ENCODE measurements at regions not wholly inside any gene's neighbourhood (a gene's known extent, or its start where the extent isn't known, plus 50 kb on each side); places are given as distances from the start of the nearest gene placed in this dataset.
"Not testable (repeated sequence)": the region's sequence is repeated elsewhere in the genome, so short reads cannot be mapped to it uniquely, and the experiment has no call there.

- Histone ChIP-seq H3K4me1 (peaks cover 0 to 2% (median 1%) of the 10 kb centered on the region in 4 donors), H3K36me3 (no peaks in the 10 kb centered on the region), H3K4me3 (no peak overlapping the region), H3K27me3 (peaks cover 0 to 20% (median 6%) of the 10 kb centered on the region in 3 donors), H3K27ac (no peak overlapping the region), H3K9me3 (peaks cover 0 to 19% (median 5%) of the 10 kb centered on the region in 4 donors)
- DNase-seq, result no peak
- 78 to 81% methylated on average over 8 of the region's 8 CpGs for WGBS, 2 donors
- intact Hi-C loops (cut with DNase I), result no loop called here
- TF ChIP-seq POLR2AphosphoS5 (IDR thresholded peaks at IDR 0.05) (no peak), CTCF (IDR thresholded peaks at IDR 0.05) (no peak), POLR2A (IDR thresholded peaks at IDR 0.05) (no peak), EP300 (IDR thresholded peaks at IDR 0.05) (no peak)
Observed at GRCh38 chr1:47598357-47598756, 160.5 kb downstream of the FOXD2 start.

GRCh38 chr1:47599777-47600176 is 161.9 kb downstream of the FOXD2 start:
- Histone ChIP-seq H3K27me3 (peaks cover 0 to 6% (median 0%) of the 10 kb centered on the region in 3 donors), H3K4me3 (no peak overlapping the region), H3K36me3 (no peaks in the 10 kb centered on the region), H3K27ac (no peak overlapping the region), H3K4me1 (no peaks in the 10 kb centered on the region), H3K9me3 (peaks cover 0 to 19% (median 5%) of the 10 kb centered on the region in 4 donors)
- WGBS, 2 donors, result 96 to 98% methylated on average over 3 of the region's 3 CpGs
- DNase-seq, result no peak
- TF ChIP-seq POLR2AphosphoS5 (IDR thresholded peaks at IDR 0.05), result no peak
- intact Hi-C loops (cut with DNase I), result no loop called here

GRCh38 chr1:47602491-47602890 is 164.6 kb downstream of the FOXD2 start:
- intact Hi-C loops (cut with DNase I); H3K27me3 ChIP-seq; H3K4me1 ChIP-seq; DNase-seq; H3K36me3 ChIP-seq; H3K4me3 ChIP-seq; H3K27ac ChIP-seq: not testable (repeated sequence)
- H3K9me3 ChIP-seq, result peaks cover 0 to 26% (median 5%) of the 10 kb centered on the region in 4 donors
- WGBS, 2 donors, result 87 to 91% methylated on average over 11 of the region's 11 CpGs

GRCh38 chr1:47604869-47605268 is 167.0 kb downstream of the FOXD2 start:
- peaks cover 0 to 25% (median 5%) of the 10 kb centered on the region in 4 donors for H3K9me3 ChIP-seq
- H3K4me1 ChIP-seq; H3K4me3 ChIP-seq; H3K36me3 ChIP-seq; H3K27ac ChIP-seq; H3K27me3 ChIP-seq; DNase-seq; intact Hi-C loops (cut with DNase I): not testable (repeated sequence)
- 97% methylated on average over 1 of the region's 1 CpG for WGBS, 2 donors

- no peak overlapping the region for H3K4me3 ChIP-seq
- no peaks in the 10 kb centered on the region for H3K4me1 ChIP-seq
- peaks cover 0 to 9% (median 0%) of the 10 kb centered on the region in 4 donors for H3K9me3 ChIP-seq
- H3K27me3 ChIP-seq, result no peaks in the 10 kb centered on the region
- intact Hi-C loops (cut with DNase I), result no loop called here
- TF ChIP-seq POLR2A (IDR thresholded peaks at IDR 0.05) (no peak), CTCF (IDR thresholded peaks at IDR 0.05) (no peak), POLR2AphosphoS5 (IDR thresholded peaks at IDR 0.05) (no peak), EP300 (IDR thresholded peaks at IDR 0.05) (no peak)
- no peaks in the 10 kb centered on the region for H3K36me3 ChIP-seq
- no peak overlapping the region for H3K27ac ChIP-seq
- 94 to 95% methylated on average over 7 of the region's 7 CpGs for WGBS, 2 donors
- DNase-seq, result no peak
Observed at GRCh38 chr1:47608296-47608875, 170.5 kb downstream of the FOXD2 start.

- Histone ChIP-seq H3K9me3 (peaks cover 0 to 3% (median 0%) of the 10 kb centered on the region in 4 donors), H3K27ac (no peak overlapping the region), H3K4me3 (no peak overlapping the region), H3K4me1 (no peaks in the 10 kb centered on the region), H3K36me3 (no peaks in the 10 kb centered on the region), H3K27me3 (no peaks in the 10 kb centered on the region)
- TF ChIP-seq EP300 (IDR thresholded peaks at IDR 0.05), result no peak
- TF ChIP-seq POLR2AphosphoS5 (IDR thresholded peaks at IDR 0.05), result no peak
- no peak for TF ChIP-seq POLR2A (IDR thresholded peaks at IDR 0.05)
- no peak for TF ChIP-seq CTCF (IDR thresholded peaks at IDR 0.05)
- DNase-seq, result no peak
- intact Hi-C loops (cut with DNase I), result no loop called here
- 16 to 57% methylated on average over 2 of the region's 2 CpGs for WGBS, 2 donors
Observed at GRCh38 chr1:47611992-47612391, 174.1 kb downstream of the FOXD2 start.

Data from sigmoid colon (tissue), 6 donors.